Ovary (tissue), 3 donors: ENCODE measurements at regions not wholly inside any gene's neighbourhood (a gene's known extent, or its start where the extent isn't known, plus 50 kb on each side); places are given as distances from the start of the nearest gene placed in this dataset.

Source experiments
- CTCF ChIP-seq, 3 donors: fragments of 450-650 bp in 2 of 3; fragments of 200-600 bp in 1 of 3; IDR thresholded peaks; one replicate each; pipeline versions ENCODE4 v1.5.1 to v1.8.0; 2016 to 2022; ENCODE audit warnings: antibody characterized with exemption in 3 of 3, mild to moderate bottlenecking in 1 of 3
- POLR2A ChIP-seq: fragments of 450-650 bp; IDR thresholded peaks from one replicate; pipeline ENCODE4 v1.6.1; 2017; ENCODE audit warnings: antibody characterized with exemption, mild to moderate bottlenecking, moderate library complexity
- donor health status: DM: no; HTN: no; CAD: no.

DNA sequence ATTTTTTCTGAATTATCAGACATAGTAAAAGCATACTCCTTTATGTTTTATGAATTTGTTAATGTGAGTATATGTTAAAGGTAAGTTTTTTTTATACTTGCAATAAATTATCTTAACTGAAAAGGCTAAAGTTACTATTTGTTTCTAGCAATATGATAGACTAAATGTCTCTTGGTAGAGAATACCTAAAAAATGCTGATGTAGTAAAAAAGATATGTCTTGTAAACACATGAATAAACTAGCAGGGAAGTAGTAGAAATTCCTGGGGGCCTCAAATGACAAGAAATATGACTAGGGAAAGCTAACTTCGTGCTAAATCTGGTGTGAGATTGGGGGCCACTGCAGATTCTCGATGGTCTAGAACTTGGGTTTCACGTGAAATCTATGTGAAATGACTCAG is 188.1 kb upstream of the CACNA1E start:
- no peak for TF ChIP-seq POLR2A
- TF ChIP-seq CTCF (IDR thresholded peaks at IDR 0.05) = no peak
